VCaP (cell line): ENCODE measurements at regions not wholly inside any gene's neighbourhood (a gene's known extent, or its start where the extent isn't known, plus 50 kb on each side); places are given as distances from the start of the nearest gene placed in this dataset.
"Not testable (repeated sequence)": the region's sequence is repeated elsewhere in the genome, so short reads cannot be mapped to it uniquely, and the experiment has no call there.

Experiments used
- H3K27ac ChIP-seq: fragments of 450-650 bp; 2 replicates; pipeline ENCODE4 v1.5.1; 2017
- CTCF ChIP-seq: fragments of 450-650 bp; conservative IDR thresholded peaks from 2 replicates; pipeline ENCODE4 v1.5.1; 2017; ENCODE audit warnings: mild to moderate bottlenecking, moderate library complexity

DNA sequence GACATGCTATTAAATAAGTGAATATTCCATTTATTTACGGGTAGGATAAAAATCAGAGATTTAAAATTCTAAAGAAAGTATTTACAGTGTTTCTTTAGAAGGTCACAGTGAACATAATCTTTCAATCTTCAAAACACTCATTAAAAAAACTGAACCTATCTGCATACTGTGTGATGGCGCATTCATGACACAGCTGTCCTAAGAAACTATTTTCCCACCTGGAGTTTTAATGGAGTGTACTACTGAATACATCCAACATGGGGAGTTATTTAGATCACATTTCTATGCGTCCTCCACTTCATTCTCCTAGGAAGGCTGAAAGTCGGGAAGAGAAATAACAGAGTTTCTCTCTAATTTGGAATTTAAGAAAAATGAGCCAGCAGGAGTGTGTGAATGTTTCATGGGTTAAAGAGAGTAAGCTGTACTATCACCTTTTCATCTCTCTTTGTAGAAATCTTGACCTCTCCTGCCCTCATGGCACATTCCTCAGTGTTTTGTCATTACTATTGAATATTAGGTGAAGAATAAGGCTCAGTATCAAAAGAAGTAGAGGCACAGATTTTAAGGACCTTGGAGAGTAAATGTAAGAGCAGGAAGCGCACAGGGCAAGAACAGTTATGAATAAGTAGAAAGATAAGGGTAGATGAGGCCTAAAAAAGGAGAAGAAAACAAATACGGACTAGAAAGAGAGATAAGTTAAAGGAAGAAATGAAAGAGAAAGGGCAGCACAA is 551.2 kb upstream of the TUSC1 start:
- TF ChIP-seq CTCF, result no peak
- H3K27ac ChIP-seq, result no peak overlapping the region

DNA sequence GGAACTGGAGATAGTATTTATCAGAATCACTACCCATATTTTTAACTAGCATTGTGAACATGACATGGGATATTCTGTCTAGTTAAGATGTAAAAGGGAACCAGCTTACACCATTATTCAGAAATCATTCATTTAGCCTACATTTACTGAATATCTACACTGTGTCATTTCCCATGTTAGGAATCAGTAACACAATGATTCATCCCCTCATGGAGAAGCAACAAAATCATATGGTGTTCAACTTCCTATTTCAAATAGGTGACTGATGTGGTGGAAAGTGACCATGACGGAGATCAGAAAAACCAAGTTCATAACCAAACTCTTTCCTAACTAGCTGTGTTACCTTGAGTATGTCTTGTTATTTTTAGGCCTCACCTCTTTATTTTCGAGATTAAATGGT is 550.0 kb upstream of the TUSC1 start:
- H3K27ac ChIP-seq, result no peak overlapping the region
- TF ChIP-seq CTCF, result no peak

DNA sequence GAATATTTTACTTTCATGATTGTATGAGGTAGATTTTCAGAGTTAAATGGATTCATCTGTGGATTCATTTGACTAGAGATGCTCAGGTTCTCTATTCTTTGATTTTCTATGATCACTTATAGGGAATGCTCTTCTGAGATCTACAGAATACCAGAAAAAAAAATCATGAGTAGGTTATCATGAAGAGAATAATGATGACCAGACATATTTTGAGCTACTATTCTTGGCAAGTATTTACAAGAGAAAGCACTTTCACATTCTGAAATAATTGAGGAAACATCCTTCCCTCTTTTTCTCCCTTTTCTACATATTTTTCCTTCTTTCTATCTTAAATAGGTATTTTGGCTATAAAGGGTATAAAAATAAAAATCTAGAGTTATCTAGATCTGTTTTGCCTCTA is 543.0 kb upstream of the TUSC1 start:
- no peak overlapping the region for H3K27ac ChIP-seq
- no peak for TF ChIP-seq CTCF

GRCh38 chr9:26220367-26220766 is 542.1 kb upstream of the TUSC1 start:
- no peak overlapping the region for H3K27ac ChIP-seq
- no peak for TF ChIP-seq CTCF

DNA sequence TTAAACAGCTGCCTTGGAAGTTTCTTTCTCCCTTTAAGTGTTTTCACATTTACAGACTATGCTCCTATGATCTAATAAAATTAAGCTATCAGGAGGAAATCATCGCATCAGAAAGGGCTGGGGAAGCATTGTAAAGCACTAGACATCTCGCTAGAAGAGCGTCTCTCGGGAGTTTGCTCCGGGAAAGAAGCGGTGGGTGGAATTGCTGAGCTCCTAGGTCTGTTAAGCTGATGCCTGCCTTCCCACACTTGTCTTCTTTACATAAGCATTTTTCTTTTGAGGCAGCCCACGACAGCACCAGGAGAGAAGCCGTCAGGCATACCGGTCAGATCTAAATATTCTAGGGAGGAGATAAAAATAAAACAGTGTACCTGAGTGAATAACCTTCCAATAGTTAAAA is 541.7 kb upstream of the TUSC1 start:
- no peak for TF ChIP-seq CTCF
- H3K27ac ChIP-seq, result no peak overlapping the region

- H3K27ac ChIP-seq, result no peak overlapping the region
- no peak for TF ChIP-seq CTCF
Measured at GRCh38 chr9:26216702-26217101, 538.5 kb upstream of the TUSC1 start.

DNA sequence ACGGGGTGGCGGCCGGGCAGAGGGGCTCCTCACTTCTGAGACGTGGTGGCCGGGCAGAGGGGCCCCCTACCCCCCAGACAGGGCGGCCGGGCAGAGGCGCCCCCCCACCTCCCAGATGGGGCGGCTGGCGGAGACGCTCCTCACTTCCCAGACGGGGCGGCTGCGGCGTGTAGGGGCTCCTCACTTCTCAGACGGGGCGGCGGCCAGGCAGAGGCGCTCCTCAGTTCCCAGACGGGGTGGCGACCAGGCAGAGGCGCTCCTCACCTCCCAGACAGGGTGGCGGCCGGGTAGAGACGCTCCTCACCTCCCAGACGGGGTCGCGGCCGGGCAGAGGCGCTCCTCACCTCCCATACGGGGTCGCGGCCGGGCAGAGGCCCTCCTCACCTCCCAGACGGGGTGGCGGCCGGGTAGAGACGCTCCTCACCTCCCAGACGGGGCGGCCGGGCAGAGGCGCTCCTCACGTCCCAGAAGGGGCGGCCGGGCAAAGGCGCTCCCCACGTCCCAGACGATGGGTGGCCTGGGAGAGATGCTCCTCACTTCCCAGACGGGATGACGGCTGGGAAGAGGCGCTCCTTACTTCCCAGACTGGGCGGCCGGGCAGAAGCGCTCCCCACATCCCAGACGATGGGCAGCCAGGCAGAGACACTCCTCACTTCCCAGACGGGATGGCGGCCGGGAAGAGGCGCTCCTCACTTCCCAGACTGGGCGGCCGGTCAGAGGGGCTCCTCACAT is 536.6 kb upstream of the TUSC1 start:
- H3K27ac ChIP-seq, result not testable (repeated sequence)

DNA sequence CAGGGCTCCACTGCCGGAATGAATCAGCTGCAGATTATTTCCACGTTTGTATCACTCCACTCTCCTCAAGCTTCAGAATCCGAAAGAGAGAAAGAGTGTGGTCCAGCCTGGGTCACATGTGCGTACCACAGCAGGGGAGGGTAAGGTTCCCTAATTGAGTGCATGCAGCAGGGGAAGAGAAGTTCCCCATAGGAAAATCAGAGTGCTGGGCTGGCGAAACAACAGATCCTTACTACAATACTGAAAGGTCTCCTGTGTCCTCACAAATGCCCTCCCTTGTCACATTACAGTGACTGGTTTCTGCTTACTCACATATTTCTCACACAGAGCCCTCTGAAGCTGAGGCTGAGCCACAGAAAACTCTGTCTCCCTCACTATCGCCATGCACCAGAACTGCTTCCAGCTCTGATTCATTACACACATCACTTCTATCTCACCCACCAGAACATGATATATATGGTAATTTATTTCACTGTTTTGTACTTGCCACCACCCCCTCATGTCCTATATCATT is 532.2 kb upstream of the TUSC1 start:
- TF ChIP-seq CTCF, result no peak
- H3K27ac ChIP-seq, result no peak overlapping the region
